ENCODE measurements at regions not wholly inside any gene's neighbourhood (a gene's known extent, or its start where the extent isn't known, plus 50 kb on each side); places are given as distances from the start of the nearest gene placed in this dataset.
A peak's percentile ranks its signal among the peaks of the same experiment; 100 is the strongest.
"Not testable (repeated sequence)": the region's sequence is repeated elsewhere in the genome, so short reads cannot be mapped to it uniquely, and the experiment has no call there.

- DNase-seq: no peak
Measured at GRCh38 chr19:31532034-31532433, 182.8 kb upstream of the TSHZ3 start.

- no peak for DNase-seq
Measured at GRCh38 chr19:31533114-31533513, 183.9 kb upstream of the TSHZ3 start.

- DNase-seq: no peak
Measured at GRCh38 chr19:31534231-31534630, 185.0 kb upstream of the TSHZ3 start.

- no peak for DNase-seq
Measured at GRCh38 chr19:31534786-31535657, 185.8 kb upstream of the TSHZ3 start.

GRCh38 chr19:31535691-31536460 is 186.6 kb upstream of the TSHZ3 start:
- no peak for DNase-seq

GRCh38 chr19:31537136-31537535 is 187.9 kb upstream of the TSHZ3 start:
- DNase-seq: no peak

GRCh38 chr19:31537902-31538301 is 188.7 kb upstream of the TSHZ3 start:
- not testable (repeated sequence) for DNase-seq

GRCh38 chr19:31538879-31539278 is 189.6 kb upstream of the TSHZ3 start:
- DNase-seq: no peak

GRCh38 chr19:31539386-31539785 is 190.2 kb upstream of the TSHZ3 start:
- no peak for DNase-seq

GRCh38 chr19:31541396-31541795 is 192.2 kb upstream of the TSHZ3 start:
- no peak for DNase-seq

GRCh38 chr19:31543456-31543855 is 194.2 kb upstream of the TSHZ3 start:
- no peak for DNase-seq

- no peak for DNase-seq
Measured at GRCh38 chr19:31545777-31546176, 196.5 kb upstream of the TSHZ3 start.

GRCh38 chr19:31546205-31546960 is 197.1 kb upstream of the TSHZ3 start:
- no peak for DNase-seq

- peak; percentile 25 for DNase-seq
Measured at GRCh38 chr19:31548941-31549340, 199.7 kb upstream of the TSHZ3 start.

GRCh38 chr19:31553112-31553845 is 204.0 kb upstream of the TSHZ3 start:
- DNase-seq: no peak

- no peak for DNase-seq
Measured at GRCh38 chr19:31553846-31554215, 204.6 kb upstream of the TSHZ3 start.

- DNase-seq: no peak
Measured at GRCh38 chr19:31554360-31554759, 205.1 kb upstream of the TSHZ3 start.

GRCh38 chr19:31555634-31556215 is 206.5 kb upstream of the TSHZ3 start:
- no peak for DNase-seq

- DNase-seq: no peak
Measured at GRCh38 chr19:31559494-31559893, 210.3 kb upstream of the TSHZ3 start.

- no peak for DNase-seq
Measured at GRCh38 chr19:31560086-31561060, 211.1 kb upstream of the TSHZ3 start.
